Nucleus accumbens (tissue), 56 donors: ENCODE measurements at regions not wholly inside any gene's neighbourhood (a gene's known extent, or its start where the extent isn't known, plus 50 kb on each side); places are given as distances from the start of the nearest gene placed in this dataset.

Source experiments
- DNase-seq, 56 donors: peaks; one replicate each; lab custom pipeline; 2025; lab: John Stamatoyannopoulos, UW

- no peak for DNase-seq
These were observed 336.8 kb upstream of the MANEA start for GRCh38 chr6:95240514-95240913.

GRCh38 chr6:95242560-95242959 is 334.8 kb upstream of the MANEA start:
- no peak for DNase-seq

- no peak for DNase-seq
These were observed 334.3 kb upstream of the MANEA start for GRCh38 chr6:95243053-95243452.

GRCh38 chr6:95244751-95245150 is 332.6 kb upstream of the MANEA start:
- no peak for DNase-seq

- no peak for DNase-seq
These were observed 328.8 kb upstream of the MANEA start for GRCh38 chr6:95248499-95248898.

GRCh38 chr6:95249175-95249574 is 328.2 kb upstream of the MANEA start:
- no peak for DNase-seq

- DNase-seq, result no peak
These were observed 327.7 kb upstream of the MANEA start for GRCh38 chr6:95249661-95250060.

- no peak for DNase-seq
These were observed 313.5 kb upstream of the MANEA start for GRCh38 chr6:95263840-95264239.

- no peak for DNase-seq
These were observed 310.6 kb upstream of the MANEA start for GRCh38 chr6:95266537-95267258.

GRCh38 chr6:95274686-95275235 is 302.6 kb upstream of the MANEA start:
- DNase-seq, result no peak

- DNase-seq, result no peak
These were observed 297.7 kb upstream of the MANEA start for GRCh38 chr6:95279616-95280015.

- DNase-seq, result no peak
These were observed 296.6 kb upstream of the MANEA start for GRCh38 chr6:95280686-95281273.

- no peak for DNase-seq
These were observed 291.5 kb upstream of the MANEA start for GRCh38 chr6:95285881-95286280.

- DNase-seq, result no peak
These were observed 290.5 kb upstream of the MANEA start for GRCh38 chr6:95286874-95287273.

- no peak for DNase-seq
These were observed 289.1 kb upstream of the MANEA start for GRCh38 chr6:95288251-95288650.

- DNase-seq, result no peak
These were observed 285.3 kb upstream of the MANEA start for GRCh38 chr6:95292011-95292410.

GRCh38 chr6:95293257-95293656 is 284.1 kb upstream of the MANEA start:
- no peak for DNase-seq

GRCh38 chr6:95294043-95294442 is 283.3 kb upstream of the MANEA start:
- DNase-seq, result no peak

GRCh38 chr6:95309545-95309944 is 267.8 kb upstream of the MANEA start:
- DNase-seq, result no peak

GRCh38 chr6:95318137-95318536 is 259.2 kb upstream of the MANEA start:
- no peak for DNase-seq

- no peak for DNase-seq
These were observed 256.2 kb upstream of the MANEA start for GRCh38 chr6:95321126-95321525.

- DNase-seq, result no peak
These were observed 251.4 kb upstream of the MANEA start for GRCh38 chr6:95325916-95326315.
